Lung (tissue), 11 donors: ENCODE measurements at regions not wholly inside any gene's neighbourhood (a gene's known extent, or its start where the extent isn't known, plus 50 kb on each side); places are given as distances from the start of the nearest gene placed in this dataset.

ENCODE experiments used
- ATAC-seq: fragments of 200-7000 bp; cut with Tn5 transposase; one replicate; pipeline ENCODE4 v1.9.1; 2020; ENCODE audit warnings: moderate number of reproducible peaks; ENCODE audit not compliant: insufficient read depth, low FRiP score
- DNase-seq, 3 donors: peaks; one replicate each; pipeline ENCODE4 v3.0.0-alpha.2; 2013 to 2017
- H3K27ac ChIP-seq, 2 donors: one replicate each; pipeline ENCODE4 v1.5.1; 2013; ENCODE audit warnings: mild to moderate bottlenecking in 2 of 2, moderate library complexity in 2 of 2, control low read depth in 1 of 2, inconsistent platforms in 1 of 2, low read depth in 1 of 2, low read length in 1 of 2
- H3K27me3 ChIP-seq, 3 donors: one replicate each; pipeline ENCODE4 v1.5.1; 2013; ENCODE audit warnings: low read length in 2 of 3; ENCODE audit not compliant: control insufficient read depth in 3 of 3, insufficient read depth in 3 of 3
- H3K36me3 ChIP-seq, 4 donors: one replicate each; pipeline ENCODE4 v1.5.1; 2013; ENCODE audit warnings: low read length in 4 of 4, mild to moderate bottlenecking in 1 of 4, moderate library complexity in 1 of 4; ENCODE audit not compliant: control insufficient read depth in 4 of 4, insufficient read depth in 4 of 4
- H3K4me1 ChIP-seq, 5 donors: one replicate each; pipeline ENCODE4 v1.5.1; 2013; ENCODE audit warnings: low read length in 5 of 5, mild to moderate bottlenecking in 2 of 5, moderate library complexity in 1 of 5; ENCODE audit not compliant: control insufficient read depth in 5 of 5, insufficient read depth in 5 of 5
- H3K4me3 ChIP-seq: one replicate; pipeline ENCODE4 v1.5.1; 2013; ENCODE audit warnings: mild to moderate bottlenecking, control low read depth, moderate library complexity
- H3K9ac ChIP-seq, 2 donors: one replicate each; pipeline ENCODE4 v1.5.1; 2013; ENCODE audit warnings: low read length in 2 of 2, control low read depth in 1 of 2; ENCODE audit not compliant: insufficient read depth in 1 of 2
- H3K9me3 ChIP-seq, 4 donors: one replicate each; pipeline ENCODE4 v1.5.1; 2013; ENCODE audit warnings: low read length in 3 of 4, mild to moderate bottlenecking in 1 of 4, moderate library complexity in 1 of 4; ENCODE audit not compliant: control insufficient read depth in 4 of 4, insufficient read depth in 3 of 4
- CTCF ChIP-seq: IDR thresholded peaks from 2 replicates; pipeline ENCODE4 v1.5.1; 2012; ENCODE audit warnings: mild to moderate bottlenecking; ENCODE audit errors: control extremely low read depth, extremely low read depth
- WGBS, 2 donors: extraction: QIAGEN DNeasy Blood & Tissue Kit; methylation state at CpG; one replicate each; pipeline ENCODE4 v1.1.7; 2013; 5-methylcytosine and 5-hydroxymethylcytosine counted together
- donor health status: control.
- donor health status: control.
- donor health status: Bipolar disorder and iron deficiency.
- donor health status: healthy.
- donor health status: DM: yes; HTN: yes; CAD: no.

- no peak for TF ChIP-seq CTCF
- Histone ChIP-seq H3K4me3 (no peak overlapping the region), H3K9ac (no peak overlapping the region), H3K36me3 (no peaks in the 10 kb centered on the region), H3K27ac (no peak overlapping the region), H3K9me3 (peaks cover 0 to 4% (median 0%) of the 10 kb centered on the region in 4 donors), H3K27me3 (no peaks in the 10 kb centered on the region), H3K4me1 (peaks cover 0 to 8% (median 0%) of the 10 kb centered on the region in 5 donors)
- 66 to 81% methylated on average over 4 of the region's 4 CpGs for WGBS, 2 donors
- ATAC-seq (no peak), DNase-seq (no peak)
These were observed 101.9 kb upstream of the S1PR3 start for GRCh38 chr9:88889386-88889785.

- Histone ChIP-seq H3K36me3 (no peaks in the 10 kb centered on the region), H3K27me3 (no peaks in the 10 kb centered on the region), H3K9me3 (peaks cover 0 to 4% (median 0%) of the 10 kb centered on the region in 4 donors), H3K27ac (no peak overlapping the region), H3K4me1 (peaks cover 0 to 8% (median 0%) of the 10 kb centered on the region in 5 donors), H3K9ac (no peak overlapping the region), H3K4me3 (no peak overlapping the region)
- ATAC-seq, result no peak
- WGBS, 2 donors, result 84 to 93% methylated on average over 4 of the region's 4 CpGs
- TF ChIP-seq CTCF, result no peak
- DNase-seq, result no peak
These were observed 100.7 kb upstream of the S1PR3 start for GRCh38 chr9:88890546-88890945.

- no peak for TF ChIP-seq CTCF
- H3K9ac ChIP-seq, result no peak overlapping the region
- ATAC-seq (no peak), DNase-seq (no peak)
- 64 to 78% methylated on average over 2 of the region's 2 CpGs for WGBS, 2 donors
- no peaks in the 10 kb centered on the region for H3K27me3 ChIP-seq
- H3K27ac ChIP-seq, result no peak overlapping the region
- peaks cover 0 to 8% (median 0%) of the 10 kb centered on the region in 5 donors for H3K4me1 ChIP-seq
- no peak overlapping the region for H3K4me3 ChIP-seq
- no peaks in the 10 kb centered on the region for H3K36me3 ChIP-seq
- peaks cover 0 to 4% (median 0%) of the 10 kb centered on the region in 4 donors for H3K9me3 ChIP-seq
These were observed 100.2 kb upstream of the S1PR3 start for GRCh38 chr9:88891040-88891439.

GRCh38 chr9:88892724-88893123 is 98.5 kb upstream of the S1PR3 start:
- no peak for ATAC-seq
- DNase-seq, result no peak
- no peaks in the 10 kb centered on the region for H3K36me3 ChIP-seq
- TF ChIP-seq CTCF, result no peak
- no peak overlapping the region for H3K9ac ChIP-seq
- WGBS, 2 donors, result 68 to 73% methylated on average over 4 of the region's 4 CpGs
- H3K4me1 ChIP-seq, result peaks cover 0 to 8% (median 0%) of the 10 kb centered on the region in 5 donors
- H3K27me3 ChIP-seq, result no peaks in the 10 kb centered on the region
- no peak overlapping the region for H3K4me3 ChIP-seq
- H3K9me3 ChIP-seq, result no peaks in the 10 kb centered on the region
- H3K27ac ChIP-seq, result no peak overlapping the region
